ENCODE measurements at regions not wholly inside any gene's neighbourhood (a gene's known extent, or its start where the extent isn't known, plus 50 kb on each side); places are given as distances from the start of the nearest gene placed in this dataset.

DNA sequence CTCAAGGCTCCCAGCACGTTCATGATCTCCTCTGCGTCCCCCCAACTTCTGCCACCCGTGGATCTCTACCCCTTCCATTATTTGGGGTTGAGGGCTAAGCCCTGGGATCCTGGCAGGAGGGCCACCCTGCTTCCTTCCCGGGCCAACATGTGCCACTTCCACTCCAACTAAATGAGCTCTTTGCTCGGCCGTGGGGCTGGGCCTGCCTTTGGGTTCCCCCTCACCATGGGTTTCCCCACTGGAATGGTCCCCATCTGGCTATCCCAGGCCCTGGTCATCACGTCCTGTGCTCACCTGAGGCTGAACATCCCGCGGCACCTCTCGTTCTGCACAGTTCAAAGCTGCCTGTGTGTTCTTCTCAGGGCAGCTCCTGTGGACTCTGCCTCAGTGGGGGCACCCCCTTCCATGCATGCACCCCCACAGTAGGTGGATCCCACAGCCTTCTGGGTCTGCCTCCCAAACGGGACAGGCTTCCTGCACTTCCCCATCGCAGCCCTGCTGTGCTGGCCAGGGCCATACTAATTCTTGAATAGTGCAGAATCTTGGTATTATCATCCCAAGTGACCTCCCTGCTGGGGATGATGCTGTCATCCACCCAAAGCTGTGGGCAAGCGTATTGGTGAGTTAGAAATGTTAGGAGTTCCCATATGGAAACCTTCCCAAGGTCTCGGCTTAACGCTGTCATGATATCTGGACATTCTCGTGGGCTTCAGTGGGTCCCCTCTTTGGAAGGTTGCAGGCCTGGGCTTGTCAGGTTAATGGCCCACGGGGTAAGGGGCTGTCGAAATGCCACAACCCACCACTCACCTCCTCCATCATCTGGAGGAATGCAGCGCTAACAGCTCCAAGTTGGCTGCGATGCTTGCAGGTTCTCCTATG, 150.5 kb upstream of the TWIST2 start:
- Histone ChIP-seq H3K27ac (ENCODE audit: low read length) (no peak overlapping the region), H3K4me2 (ENCODE audit: insufficient read depth, low read length) (no peak overlapping the region), H3K9me3 (ENCODE audit: insufficient read depth, low read length, severe bottlenecking) (no peaks in the 10 kb centered on the region), H3K79me2 (ENCODE audit: insufficient read depth, low read length) (no peaks in the 10 kb centered on the region), H3K9ac (ENCODE audit: low read depth, low read length) (no peak overlapping the region), H3K4me1 (ENCODE audit: insufficient read depth, low read length) (no peaks in the 10 kb centered on the region), H4K20me1 (ENCODE audit: insufficient read depth, low read length) (no peaks in the 10 kb centered on the region; the same call in 1 of the 2 replicates), H3K27me3 (ENCODE audit: insufficient read depth, low read length, poor library complexity) (peaks cover 9% of the 10 kb centered on the region), H2AFZ (ENCODE audit: low read depth, low read length) (no peak overlapping the region), H3K4me3 (ENCODE audit: low read depth in 1 of 2, low read length in 2 of 2) (no peak overlapping the region), H3K36me3 (ENCODE audit: insufficient read depth, low read length) (no peaks in the 10 kb centered on the region)
- TF ChIP-seq, protein P1, sequence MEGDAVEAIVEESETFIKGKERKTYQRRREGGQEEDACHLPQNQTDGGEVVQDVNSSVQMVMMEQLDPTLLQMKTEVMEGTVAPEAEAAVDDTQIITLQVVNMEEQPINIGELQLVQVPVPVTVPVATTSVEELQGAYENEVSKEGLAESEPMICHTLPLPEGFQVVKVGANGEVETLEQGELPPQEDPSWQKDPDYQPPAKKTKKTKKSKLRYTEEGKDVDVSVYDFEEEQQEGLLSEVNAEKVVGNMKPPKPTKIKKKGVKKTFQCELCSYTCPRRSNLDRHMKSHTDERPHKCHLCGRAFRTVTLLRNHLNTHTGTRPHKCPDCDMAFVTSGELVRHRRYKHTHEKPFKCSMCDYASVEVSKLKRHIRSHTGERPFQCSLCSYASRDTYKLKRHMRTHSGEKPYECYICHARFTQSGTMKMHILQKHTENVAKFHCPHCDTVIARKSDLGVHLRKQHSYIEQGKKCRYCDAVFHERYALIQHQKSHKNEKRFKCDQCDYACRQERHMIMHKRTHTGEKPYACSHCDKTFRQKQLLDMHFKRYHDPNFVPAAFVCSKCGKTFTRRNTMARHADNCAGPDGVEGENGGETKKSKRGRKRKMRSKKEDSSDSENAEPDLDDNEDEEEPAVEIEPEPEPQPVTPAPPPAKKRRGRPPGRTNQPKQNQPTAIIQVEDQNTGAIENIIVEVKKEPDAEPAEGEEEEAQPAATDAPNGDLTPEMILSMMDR (IDR thresholded peaks at IDR 0.05; ENCODE audit: borderline replicate concordance, extremely low read depth, low read length, poor library complexity, severe bottlenecking): no peak
- no peak for TF ChIP-seq EZH2 (IDR thresholded peaks at IDR 0.05; ENCODE audit: borderline replicate concordance, low read depth, low read length, severe bottlenecking)
- DNase-seq: no peak
- ATAC-seq (ENCODE audit: insufficient read depth, low read depth): no peak

DNA sequence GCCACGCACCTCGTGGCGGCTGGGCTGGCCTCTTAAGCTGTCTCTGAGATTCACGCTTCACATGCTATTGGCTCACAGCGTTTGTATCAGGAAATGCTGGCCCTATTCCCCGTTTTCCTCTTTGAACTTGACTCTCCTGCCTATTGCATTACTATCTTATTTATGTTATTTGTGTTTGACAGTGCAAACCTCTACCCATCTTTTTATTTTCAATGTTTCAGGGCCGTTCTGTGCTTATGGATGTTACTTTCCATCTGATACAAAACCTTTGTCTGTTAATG, 149.9 kb upstream of the TWIST2 start:
- DNase-seq (no peak), ATAC-seq (ENCODE audit: insufficient read depth, low read depth) (no peak)
- no peak for TF ChIP-seq EZH2 (IDR thresholded peaks at IDR 0.05; ENCODE audit: borderline replicate concordance, low read depth, low read length, severe bottlenecking)
- TF ChIP-seq, protein P1 (IDR thresholded peaks at IDR 0.05; ENCODE audit: borderline replicate concordance, extremely low read depth, low read length, poor library complexity, severe bottlenecking): no peak
- Histone ChIP-seq H3K36me3 (ENCODE audit: insufficient read depth, low read length) (no peaks in the 10 kb centered on the region), H3K27ac (ENCODE audit: low read length) (no peak overlapping the region), H3K79me2 (ENCODE audit: insufficient read depth, low read length) (no peaks in the 10 kb centered on the region), H2AFZ (ENCODE audit: low read depth, low read length) (no peak overlapping the region), H4K20me1 (ENCODE audit: insufficient read depth, low read length) (no peaks in the 10 kb centered on the region; the same call in 1 of the 2 replicates), H3K4me3 (ENCODE audit: low read depth in 1 of 2, low read length in 2 of 2) (no peak overlapping the region), H3K9me3 (ENCODE audit: insufficient read depth, low read length, severe bottlenecking) (no peaks in the 10 kb centered on the region), H3K9ac (ENCODE audit: low read depth, low read length) (no peak overlapping the region), H3K4me2 (ENCODE audit: insufficient read depth, low read length) (no peak overlapping the region), H3K4me1 (ENCODE audit: insufficient read depth, low read length) (no peaks in the 10 kb centered on the region), H3K27me3 (ENCODE audit: insufficient read depth, low read length, poor library complexity) (peaks cover 9% of the 10 kb centered on the region)

DNA sequence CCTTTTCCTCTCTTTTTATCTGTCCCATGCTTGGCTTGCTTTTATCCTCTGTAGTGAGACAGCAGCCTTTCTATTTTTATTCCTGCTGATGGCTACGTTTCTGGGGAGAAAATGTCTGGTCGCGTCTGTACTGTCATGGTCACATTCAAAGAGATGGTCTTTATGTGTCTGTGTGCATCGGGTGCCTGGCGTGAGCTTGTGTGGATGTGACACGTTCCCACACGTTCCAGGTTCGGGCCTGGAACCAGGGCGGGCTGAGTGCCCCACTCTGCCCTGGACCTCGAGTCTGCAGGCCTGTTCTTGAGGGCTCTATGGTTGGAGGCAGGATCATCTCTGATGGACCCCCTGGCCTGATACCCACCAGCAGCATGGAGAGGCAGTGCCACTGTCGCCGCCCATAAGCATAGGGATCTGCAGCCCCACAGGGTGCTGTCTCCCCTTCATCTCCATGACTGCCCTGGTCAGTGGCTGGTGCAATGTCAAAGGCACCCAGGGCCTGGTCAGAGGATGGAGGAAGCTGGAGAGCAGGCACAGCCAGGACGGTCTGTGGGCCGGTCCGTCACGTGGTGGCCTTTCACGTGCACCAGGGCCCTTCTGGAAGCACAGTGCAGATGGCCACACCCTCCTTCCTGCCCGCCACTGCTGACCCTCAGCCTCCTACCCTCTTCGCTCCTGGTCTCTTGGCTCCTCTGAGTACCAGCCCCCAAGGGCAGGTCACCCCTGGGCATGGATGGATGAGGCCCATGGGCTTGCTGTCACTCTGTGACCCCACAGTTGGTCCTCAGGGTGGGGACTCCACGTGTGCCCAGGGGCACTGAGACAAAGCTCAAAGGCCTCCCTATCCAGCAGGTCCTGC, 149.2 kb upstream of the TWIST2 start:
- Histone ChIP-seq H3K36me3 (ENCODE audit: insufficient read depth, low read length) (no peaks in the 10 kb centered on the region), H3K27ac (ENCODE audit: low read length) (no peak overlapping the region), H3K79me2 (ENCODE audit: insufficient read depth, low read length) (no peaks in the 10 kb centered on the region), H3K4me3 (ENCODE audit: low read depth in 1 of 2, low read length in 2 of 2) (no peak overlapping the region), H3K9ac (ENCODE audit: low read depth, low read length) (no peak overlapping the region), H3K4me2 (ENCODE audit: insufficient read depth, low read length) (no peak overlapping the region), H4K20me1 (ENCODE audit: insufficient read depth, low read length) (no peaks in the 10 kb centered on the region; the same call in 1 of the 2 replicates), H3K9me3 (ENCODE audit: insufficient read depth, low read length, severe bottlenecking) (no peaks in the 10 kb centered on the region), H2AFZ (ENCODE audit: low read depth, low read length) (no peak overlapping the region), H3K27me3 (ENCODE audit: insufficient read depth, low read length, poor library complexity) (peaks cover 9% of the 10 kb centered on the region), H3K4me1 (ENCODE audit: insufficient read depth, low read length) (no peaks in the 10 kb centered on the region)
- ATAC-seq (ENCODE audit: insufficient read depth, low read depth): no peak
- DNase-seq: no peak
- TF ChIP-seq, protein P1 (IDR thresholded peaks at IDR 0.05; ENCODE audit: borderline replicate concordance, extremely low read depth, low read length, poor library complexity, severe bottlenecking): no peak
- TF ChIP-seq EZH2 (IDR thresholded peaks at IDR 0.05; ENCODE audit: borderline replicate concordance, low read depth, low read length, severe bottlenecking): no peak

Data from DND-41 (cell line).